Stimulated activated naive CD4-positive, alpha-beta T cell treated with Interleukin-2 at 50 U/mL for 16 hours (primary cell): ENCODE measurements at regions not wholly inside any gene's neighbourhood (a gene's known extent, or its start where the extent isn't known, plus 50 kb on each side); places are given as distances from the start of the nearest gene placed in this dataset.
"Not testable (repeated sequence)": the region's sequence is repeated elsewhere in the genome, so short reads cannot be mapped to it uniquely, and the experiment has no call there.

Experiments used
- DNase-seq: peaks from one replicate; lab custom pipeline; 2025; lab: John Stamatoyannopoulos, UW

- no peak for DNase-seq
Measured at GRCh38 chr2:147609301-147609700, 235.5 kb upstream of the ACVR2A start.

GRCh38 chr2:147607379-147607778, 237.4 kb upstream of the ACVR2A start:
- DNase-seq, result no peak

- DNase-seq, result no peak
Measured at GRCh38 chr2:147603876-147604275, 241.0 kb upstream of the ACVR2A start.

- DNase-seq, result no peak
Measured at GRCh38 chr2:147603447-147603846, 241.4 kb upstream of the ACVR2A start.

GRCh38 chr2:147600646-147601045, 244.2 kb upstream of the ACVR2A start:
- no peak for DNase-seq

GRCh38 chr2:147600223-147600622, 244.6 kb upstream of the ACVR2A start:
- no peak for DNase-seq

GRCh38 chr2:147595200-147595599, 249.6 kb upstream of the ACVR2A start:
- no peak for DNase-seq

GRCh38 chr2:147594038-147594437, 250.8 kb upstream of the ACVR2A start:
- DNase-seq, result no peak

- DNase-seq, result not testable (repeated sequence)
Measured at GRCh38 chr2:147592784-147593183, 252.0 kb upstream of the ACVR2A start.

GRCh38 chr2:147589127-147589526, 255.7 kb upstream of the ACVR2A start:
- DNase-seq, result no peak

GRCh38 chr2:147588191-147588590, 256.6 kb upstream of the ACVR2A start:
- no peak for DNase-seq

- no peak for DNase-seq
Measured at GRCh38 chr2:147578529-147578928, 266.3 kb upstream of the ACVR2A start.

GRCh38 chr2:147577998-147578380, 266.8 kb upstream of the ACVR2A start:
- DNase-seq, result no peak

- DNase-seq, result no peak
Measured at GRCh38 chr2:147577323-147577997, 267.4 kb upstream of the ACVR2A start.

GRCh38 chr2:147575106-147575505, 269.7 kb upstream of the ACVR2A start:
- DNase-seq, result no peak

GRCh38 chr2:147572622-147573021, 272.2 kb upstream of the ACVR2A start:
- DNase-seq, result no peak

GRCh38 chr2:147569426-147569825, 275.4 kb upstream of the ACVR2A start:
- DNase-seq, result no peak

- no peak for DNase-seq
Measured at GRCh38 chr2:147568109-147568508, 276.7 kb upstream of the ACVR2A start.

GRCh38 chr2:147567136-147567535, 277.7 kb upstream of the ACVR2A start:
- no peak for DNase-seq

GRCh38 chr2:147560810-147561535, 283.9 kb upstream of the ACVR2A start:
- DNase-seq, result no peak

- no peak for DNase-seq
Measured at GRCh38 chr2:147559070-147559725, 285.6 kb upstream of the ACVR2A start.

- DNase-seq, result no peak
Measured at GRCh38 chr2:147558620-147559019, 286.2 kb upstream of the ACVR2A start.

- no peak for DNase-seq
Measured at GRCh38 chr2:147554521-147555107, 290.2 kb upstream of the ACVR2A start.
